HepG2 (cell line): ENCODE measurements at regions not wholly inside any gene's neighbourhood (a gene's known extent, or its start where the extent isn't known, plus 50 kb on each side); places are given as distances from the start of the nearest gene placed in this dataset.

ENCODE experiments used
- ATAC-seq: fragments of 200-7000 bp; cut with Tn5 transposase; 3 replicates; pipeline ENCODE4 v1.9.1; 2020; ENCODE audit warnings: mild to moderate bottlenecking, moderate library complexity
- BruUV-seq: library from RNA; stranded (reverse); fragments of 400-500 nt; replicated peaks from 2 replicates; lab custom pipeline; 2021; lab: Mats Ljungman, UMichigan
- CTCF ChIA-PET: fragments of 300-600 bp; formaldehyde crosslinking; extraction: SDS; loops from one replicate; lab custom pipeline; 2021; ENCODE audit warnings: low total read pairs, inconsistent platforms, low intra/inter-chr PET ratio; lab: Yijun Ruan, JAX
- POLR2A ChIA-PET: fragments of 350-600 bp; sonication (Branson Sonifier 250); formaldehyde crosslinking; loops from one replicate; lab custom pipeline; 2020; ENCODE audit warnings: antibody characterized with exemption, inconsistent platforms; lab: Yijun Ruan, JAX
- DNase-seq: peaks from one replicate; pipeline ENCODE4 v3.0.0-alpha.2; 2015; ENCODE audit warnings: low spot score
- FAIRE-seq: peaks from 3 replicates; lab custom pipeline; 2011; peaks lifted over from hg19 to GRCh38; lab: Jason Lieb, UNC
- H2AFZ ChIP-seq: one replicate; pipeline ENCODE4 v1.6.1; 2011; ENCODE audit warnings: low read length, inconsistent platforms
- H3K27ac ChIP-seq: fragments of 300-600 bp; 3 replicates; pipeline ENCODE4 v1.8.0; 2011; ENCODE audit warnings: mixed run types, mild to moderate bottlenecking, mixed read lengths, low read length, inconsistent platforms; ENCODE audit not compliant: insufficient read depth; ENCODE audit errors: extremely low read length
- H3K27me3 ChIP-seq, 2 experiments: fragments of 200-600 bp in 1 of 2; 2 replicates in 1 of 2; 3 replicates in 1 of 2; pipeline versions ENCODE4 v1.6.0 to v1.8.0; 2011; ENCODE audit warnings: low read length in 2 of 2, mild to moderate bottlenecking in 2 of 2, moderate library complexity in 2 of 2, inconsistent platforms in 1 of 2; ENCODE audit not compliant: insufficient read depth in 2 of 2, control insufficient read depth in 1 of 2
- H3K36me3 ChIP-seq, 2 experiments: fragments of 200-600 bp in 1 of 2; replicated peaks in 1 of 2; 2 replicates in 1 of 2; 3 replicates in 1 of 2; pipeline versions ENCODE4 v1.5.1 to v1.8.0; 2011; ENCODE audit warnings: low read length in 2 of 2, inconsistent platforms in 1 of 2; ENCODE audit not compliant: insufficient read depth in 2 of 2, control insufficient read depth in 1 of 2
- H3K4me1 ChIP-seq: 2 replicates; pipeline ENCODE4 v1.5.1; 2012; ENCODE audit warnings: low read length, inconsistent platforms; ENCODE audit not compliant: insufficient read depth
- H3K4me2 ChIP-seq: 2 replicates; pipeline ENCODE4 v1.6.0; 2011; ENCODE audit warnings: low read depth, low read length, inconsistent platforms
- H3K4me3 ChIP-seq, 3 experiments: fragments of 200-600 bp in 1 of 3; sonication (generic), shearing (Covaris generic) in 1 of 3; replicated peaks in 1 of 3; 2 replicates each; pipeline ENCODE4 v1.5.1; 2011 to 2016; ENCODE audit warnings: low read length in 3 of 3, inconsistent platforms in 2 of 3, low read depth in 2 of 3, mild to moderate bottlenecking in 2 of 3, control low read depth in 1 of 3, mixed read lengths in 1 of 3; ENCODE audit not compliant: insufficient read depth in 1 of 3
- H3K79me2 ChIP-seq: one replicate; pipeline ENCODE4 v1.6.1; 2011; ENCODE audit warnings: low read length, inconsistent platforms; ENCODE audit not compliant: insufficient read depth
- H3K9ac ChIP-seq: 2 replicates; pipeline ENCODE4 v1.6.0; 2011; ENCODE audit warnings: mild to moderate bottlenecking, low read depth, low read length, inconsistent platforms; ENCODE audit not compliant: insufficient read depth
- H3K9me3 ChIP-seq: 2 replicates; pipeline ENCODE4 v1.5.1; 2012; ENCODE audit warnings: mild to moderate bottlenecking, low read length
- H4K20me1 ChIP-seq: 2 replicates; pipeline ENCODE4 v1.6.0; 2011; ENCODE audit warnings: inconsistent platforms, mild to moderate bottlenecking, low read length, moderate library complexity; ENCODE audit not compliant: insufficient read depth
- ARNTL ChIP-seq: sonication (generic); formaldehyde crosslinking; IDR thresholded peaks from 2 replicates; pipeline ENCODE4 v1.4.0; 2020; ENCODE audit warnings: mild to moderate bottlenecking, missing genetic modification reagents
- CREB3 ChIP-seq: sonication (generic); formaldehyde crosslinking; IDR thresholded peaks from 2 replicates; pipeline ENCODE4 v1.5.0; 2020; ENCODE audit warnings: missing genetic modification reagents
- ESRRA ChIP-seq: sonication (generic); formaldehyde crosslinking; IDR thresholded peaks from 2 replicates; pipeline ENCODE4 v1.5.1; 2020; ENCODE audit warnings: mild to moderate bottlenecking, low read depth, missing genetic modification reagents
- FOXJ3 ChIP-seq: sonication (generic); formaldehyde crosslinking; IDR thresholded peaks from 2 replicates; pipeline ENCODE4 v1.4.0; 2020; ENCODE audit warnings: missing genetic modification reagents, mild to moderate bottlenecking, borderline replicate concordance
- HOXA5 ChIP-seq: sonication (generic); formaldehyde crosslinking; IDR thresholded peaks from 2 replicates; pipeline ENCODE4 v1.4.0; 2020; ENCODE audit warnings: missing genetic modification reagents
- HOXA9 ChIP-seq: sonication (generic); formaldehyde crosslinking; IDR thresholded peaks from 2 replicates; pipeline ENCODE4 v1.8.1; 2022; ENCODE audit warnings: missing genetic modification reagents, mild to moderate bottlenecking, moderate library complexity, borderline replicate concordance
- ISX ChIP-seq: sonication (generic); formaldehyde crosslinking; conservative IDR thresholded peaks from 2 replicates; pipeline ENCODE4 v1.5.0; 2020; ENCODE audit warnings: missing genetic modification reagents
- KLF15 ChIP-seq: sonication (generic); formaldehyde crosslinking; IDR thresholded peaks from 2 replicates; pipeline ENCODE4 v1.8.1; 2023; ENCODE audit warnings: borderline replicate concordance, mild to moderate bottlenecking, inconsistent platforms, missing genetic modification reagents, mixed read lengths
- KMT2B ChIP-seq: IDR thresholded peaks from 2 replicates; pipeline ENCODE4 v1.6.1; 2016; ENCODE audit warnings: missing genetic modification reagents, missing compliant biosample characterization
- MED8 ChIP-seq: sonication (generic); formaldehyde crosslinking; IDR thresholded peaks from 2 replicates; pipeline ENCODE4 v1.8.1; 2023; ENCODE audit warnings: mild to moderate bottlenecking, missing genetic modification reagents; ENCODE audit not compliant: insufficient replicate concordance
- PHB2 ChIP-seq: fragments of 450-650 bp; IDR thresholded peaks from 2 replicates; pipeline ENCODE4 v1.6.1; 2018; ENCODE audit not compliant: partially characterized antibody
- PTBP1 ChIP-seq: fragments of 200-400 bp; formaldehyde crosslinking; IDR thresholded peaks from 2 replicates; pipeline ENCODE4 v1.6.1; 2018; ENCODE audit warnings: low read length, low read depth; ENCODE audit not compliant: poor library complexity, severe bottlenecking
- RFX3 ChIP-seq: IDR thresholded peaks from 2 replicates; pipeline ENCODE4 v1.6.1; 2016; ENCODE audit warnings: missing biosample characterization, missing genetic modification reagents
- SMARCE1 ChIP-seq: fragments of 450-650 bp; IDR thresholded peaks from 2 replicates; pipeline ENCODE4 v1.6.1; 2017; ENCODE audit warnings: borderline replicate concordance
- TFAP4 ChIP-seq: sonication (generic); IDR thresholded peaks from 2 replicates; pipeline ENCODE4 v1.6.1; 2016; ENCODE audit warnings: low read depth, borderline replicate concordance
- ZBTB46 ChIP-seq: sonication (generic); formaldehyde crosslinking; IDR thresholded peaks from 2 replicates; pipeline ENCODE4 v1.4.0; 2020; ENCODE audit warnings: mild to moderate bottlenecking, missing genetic modification reagents, borderline replicate concordance
- ZNF274 ChIP-seq: sonication (generic); formaldehyde crosslinking; IDR thresholded peaks from 2 replicates; pipeline ENCODE4 v1.5.1; 2020; ENCODE audit warnings: mild to moderate bottlenecking, missing genetic modification reagents
- ZNF333 ChIP-seq: sonication (generic); formaldehyde crosslinking; IDR thresholded peaks from 2 replicates; pipeline ENCODE4 v1.4.0; 2020; ENCODE audit warnings: mild to moderate bottlenecking, missing genetic modification reagents, borderline replicate concordance
- ZNF572 ChIP-seq: sonication (generic); formaldehyde crosslinking; IDR thresholded peaks from 2 replicates; pipeline ENCODE4 v1.5.1; 2020; ENCODE audit warnings: mild to moderate bottlenecking, missing genetic modification reagents
- WGBS: methylation state at CpG from one replicate; pipeline ENCODE4 v1.1.6; 2017; ENCODE audit warnings: low lambda C conversion rate; 5-methylcytosine and 5-hydroxymethylcytosine counted together
- in situ Hi-C: cut with HindIII; loops from 2 replicates; pipeline ENCODE4 v1.10.0; 2017; ENCODE audit warnings: low pct_unique_long_range_greater_than_20kb; ENCODE audit not compliant: extremely low pct_ligation_motif_present
- intact Hi-C: fragments of 100-400 bp; cut with micrococcal nuclease; formaldehyde crosslinking; loops from one replicate; pipeline ENCODE4 v1.10.0; 2022; ENCODE audit not compliant: unreplicated experiment
- TF ChIP-seq, protein P1 (sequence below): fragments of 450-650 bp; IDR thresholded peaks from 2 replicates; pipeline ENCODE4 v1.6.1; 2017; ENCODE audit warnings: mild to moderate bottlenecking

DNA sequence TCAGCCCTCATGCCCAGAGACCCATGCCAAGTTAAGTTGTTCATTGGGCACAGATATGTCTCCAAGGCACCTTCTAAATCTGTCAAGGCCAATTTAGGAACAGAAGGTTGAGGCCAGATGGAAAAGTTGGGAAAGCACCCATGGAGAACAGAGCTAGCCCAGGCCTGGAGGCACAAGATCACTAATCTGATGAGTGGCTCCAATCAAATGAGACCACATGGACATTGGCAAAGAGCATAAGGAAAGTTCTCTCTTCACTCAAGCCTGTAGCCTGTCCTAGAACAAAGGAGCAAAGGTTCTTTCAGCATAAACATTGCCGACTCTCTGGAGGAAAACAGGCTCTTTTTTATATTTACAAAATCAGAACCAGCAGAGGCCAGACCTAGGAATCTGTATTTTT, 154.8 kb downstream of the RNF152 start (continued):
- TF ChIP-seq HOXA5 (CRISPR knock-in tag) (no peak), KLF15 (CRISPR knock-in tag) (no peak), ZNF274 (CRISPR knock-in tag) (no peak), SMARCE1 (no peak), RFX3 (CRISPR knock-in tag) (no peak), ZNF572 (CRISPR knock-in tag) (no peak), PHB2 (no peak), ZNF333 (CRISPR knock-in tag) (no peak)
- TF ChIP-seq, protein P1, sequence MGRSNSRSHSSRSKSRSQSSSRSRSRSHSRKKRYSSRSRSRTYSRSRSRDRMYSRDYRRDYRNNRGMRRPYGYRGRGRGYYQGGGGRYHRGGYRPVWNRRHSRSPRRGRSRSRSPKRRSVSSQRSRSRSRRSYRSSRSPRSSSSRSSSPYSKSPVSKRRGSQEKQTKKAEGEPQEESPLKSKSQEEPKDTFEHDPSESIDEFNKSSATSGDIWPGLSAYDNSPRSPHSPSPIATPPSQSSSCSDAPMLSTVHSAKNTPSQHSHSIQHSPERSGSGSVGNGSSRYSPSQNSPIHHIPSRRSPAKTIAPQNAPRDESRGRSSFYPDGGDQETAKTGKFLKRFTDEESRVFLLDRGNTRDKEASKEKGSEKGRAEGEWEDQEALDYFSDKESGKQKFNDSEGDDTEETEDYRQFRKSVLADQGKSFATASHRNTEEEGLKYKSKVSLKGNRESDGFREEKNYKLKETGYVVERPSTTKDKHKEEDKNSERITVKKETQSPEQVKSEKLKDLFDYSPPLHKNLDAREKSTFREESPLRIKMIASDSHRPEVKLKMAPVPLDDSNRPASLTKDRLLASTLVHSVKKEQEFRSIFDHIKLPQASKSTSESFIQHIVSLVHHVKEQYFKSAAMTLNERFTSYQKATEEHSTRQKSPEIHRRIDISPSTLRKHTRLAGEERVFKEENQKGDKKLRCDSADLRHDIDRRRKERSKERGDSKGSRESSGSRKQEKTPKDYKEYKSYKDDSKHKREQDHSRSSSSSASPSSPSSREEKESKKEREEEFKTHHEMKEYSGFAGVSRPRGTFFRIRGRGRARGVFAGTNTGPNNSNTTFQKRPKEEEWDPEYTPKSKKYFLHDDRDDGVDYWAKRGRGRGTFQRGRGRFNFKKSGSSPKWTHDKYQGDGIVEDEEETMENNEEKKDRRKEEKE, result no peak

DNA sequence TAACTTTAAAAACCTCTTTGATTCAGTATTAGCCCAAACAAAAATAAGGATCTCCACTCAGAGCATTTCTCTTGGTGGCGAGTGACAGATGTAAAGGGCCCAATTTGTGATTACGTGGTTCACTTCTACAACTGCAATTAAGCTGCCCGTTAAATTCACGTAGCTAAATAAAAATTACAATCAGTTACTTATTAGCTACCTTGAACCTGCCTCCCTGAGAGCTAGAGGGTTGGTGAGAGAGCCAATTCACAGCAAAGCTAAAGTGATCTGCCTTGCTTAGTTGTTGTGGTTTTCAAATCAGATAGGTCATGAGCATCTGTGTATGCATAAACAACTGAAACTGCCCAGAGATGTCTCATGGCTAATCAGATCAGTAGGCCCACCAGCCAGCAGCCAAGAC, 156.7 kb downstream of the RNF152 start:
- no peak overlapping the region for H2AFZ ChIP-seq
- no peak overlapping the region for H3K4me3 ChIP-seq
- H3K4me2 ChIP-seq, result no peak overlapping the region
- no peaks in the 10 kb centered on the region for H3K27me3 ChIP-seq
- peaks cover 12% of the 10 kb centered on the region for H3K4me1 ChIP-seq
- POLR2A ChIA-PET, result no interaction called here
- 21% methylated on average over 4 of the region's 4 CpGs for WGBS
- in situ Hi-C loops (no loop called here), intact Hi-C loops (no loop called here)
- no peaks in the 10 kb centered on the region for H4K20me1 ChIP-seq
- H3K9ac ChIP-seq, result no peak overlapping the region
- DNase-seq, result no peak
- CTCF ChIA-PET, result no interaction called here
- no peaks in the 10 kb centered on the region for H3K9me3 ChIP-seq
- ATAC-seq, result no peak
- H3K36me3 ChIP-seq, result no peaks in the 10 kb centered on the region
- no peak for FAIRE-seq
- H3K79me2 ChIP-seq, result no peaks in the 10 kb centered on the region
- H3K27ac ChIP-seq, result no peak overlapping the region
- BruUV-seq, result no TSS peak
- no peak for TF ChIP-seq FOXJ3
- TF ChIP-seq CREB3, result no peak
- no peak for TF ChIP-seq ISX (CRISPR knock-in tag)
- no peak for TF ChIP-seq MED8
- no peak for TF ChIP-seq PTBP1
- TF ChIP-seq HOXA9 (CRISPR knock-in tag), result no peak
- TF ChIP-seq ARNTL, result no peak
- TF ChIP-seq TFAP4, result no peak
- TF ChIP-seq KMT2B, result no peak
- TF ChIP-seq ESRRA (CRISPR knock-in tag), result no peak
- TF ChIP-seq ZBTB46 (CRISPR knock-in tag), result no peak
